Gastrocnemius medialis (tissue), 4 donors: ENCODE measurements at regions not wholly inside any gene's neighbourhood (a gene's known extent, or its start where the extent isn't known, plus 50 kb on each side); places are given as distances from the start of the nearest gene placed in this dataset.

Experiments
- ATAC-seq, 2 donors: fragments of 150-250 bp; one replicate each; pipeline ENCODE4 v1.9.1; 2016
- DNase-seq, 2 donors: peaks; one replicate each; pipeline ENCODE4 v3.0.0-alpha.2; 2019
- H3K27ac ChIP-seq, 4 donors: fragments of 200-600 bp; sonication (generic); 1 replicate in 1 of 4; 2 replicates in 3 of 4; pipeline ENCODE4 v1.5.1; 2016 to 2018; ENCODE audit warnings: mild to moderate bottlenecking in 2 of 4, moderate library complexity in 1 of 4
- H3K27me3 ChIP-seq, 3 donors: fragments of 200-600 bp; sonication (generic) in 2 of 3; 1 replicate in 1 of 3; 2 replicates in 2 of 3; pipeline versions ENCODE4 v1.5.1 to v1.6.0; 2016 to 2019; ENCODE audit warnings: mild to moderate bottlenecking in 1 of 3, moderate library complexity in 1 of 3
- H3K36me3 ChIP-seq, 2 donors: fragments of 200-600 bp; sonication (generic) in 1 of 2; one replicate each; pipeline ENCODE4 v1.5.1; 2017 to 2018
- H3K4me1 ChIP-seq, 2 donors: fragments of 200-600 bp; sonication (generic) in 1 of 2; one replicate each; pipeline ENCODE4 v1.5.1; 2016 to 2017; ENCODE audit warnings: mild to moderate bottlenecking in 2 of 2
- H3K4me3 ChIP-seq, 4 donors: fragments of 200-600 bp; sonication (generic) in 3 of 4; 1 replicate in 1 of 4; 2 replicates in 3 of 4; pipeline ENCODE4 v1.5.1; 2016 to 2019; ENCODE audit warnings: mild to moderate bottlenecking in 2 of 4
- H3K9me3 ChIP-seq, 3 donors: fragments of 200-600 bp; sonication (generic) in 2 of 3; 1 replicate in 1 of 3; 2 replicates in 2 of 3; pipeline ENCODE4 v1.5.1; 2016 to 2019
- POLR2A ChIP-seq, 2 donors: fragments of 450-650 bp; IDR thresholded peaks; one replicate each; pipeline ENCODE4 v1.6.1; 2017; ENCODE audit warnings: antibody characterized with exemption in 2 of 2, mild to moderate bottlenecking in 2 of 2, moderate library complexity in 2 of 2
- in situ Hi-C, 4 donors: fragments of 200-750 bp; cut with MboI; loops; one replicate each; pipeline versions ENCODE4 v1.15.0 to v1.8.0; 2017; ENCODE audit warnings: low sequenced_read_pairs in 4 of 4
- intact Hi-C: fragments of 100-400 bp; cut with DNase I; formaldehyde crosslinking; loops from one replicate; pipeline ENCODE4 v1.15.1; 2023; ENCODE audit warnings: low total_unique reads
- TF ChIP-seq, protein P1 (sequence below), 5 experiments: fragments of 450-650 bp in 3 of 5; fragments of 200-600 bp in 2 of 5; sonication (generic) in 2 of 5; IDR thresholded peaks in 4 of 5; conservative IDR thresholded peaks in 1 of 5; 1 replicate in 4 of 5; 2 replicates in 1 of 5; pipeline ENCODE4 v1.5.1; 2016 to 2019; ENCODE audit warnings: antibody characterized with exemption in 5 of 5, mild to moderate bottlenecking in 3 of 5, moderate library complexity in 3 of 5

GRCh38 chr7:114345494-114345893 lies 69.1 kb upstream of the FOXP2 start:
- Histone ChIP-seq H3K4me1 (no peaks in the 10 kb centered on the region), H3K27ac (no peak overlapping the region), H3K27me3 (no peaks in the 10 kb centered on the region), H3K9me3 (no peaks in the 10 kb centered on the region), H3K36me3 (no peaks in the 10 kb centered on the region), H3K4me3 (no peak overlapping the region)
- in situ Hi-C loops (no loop called here), intact Hi-C loops (no loop called here)
- no peak for ATAC-seq
- TF ChIP-seq, protein P1, sequence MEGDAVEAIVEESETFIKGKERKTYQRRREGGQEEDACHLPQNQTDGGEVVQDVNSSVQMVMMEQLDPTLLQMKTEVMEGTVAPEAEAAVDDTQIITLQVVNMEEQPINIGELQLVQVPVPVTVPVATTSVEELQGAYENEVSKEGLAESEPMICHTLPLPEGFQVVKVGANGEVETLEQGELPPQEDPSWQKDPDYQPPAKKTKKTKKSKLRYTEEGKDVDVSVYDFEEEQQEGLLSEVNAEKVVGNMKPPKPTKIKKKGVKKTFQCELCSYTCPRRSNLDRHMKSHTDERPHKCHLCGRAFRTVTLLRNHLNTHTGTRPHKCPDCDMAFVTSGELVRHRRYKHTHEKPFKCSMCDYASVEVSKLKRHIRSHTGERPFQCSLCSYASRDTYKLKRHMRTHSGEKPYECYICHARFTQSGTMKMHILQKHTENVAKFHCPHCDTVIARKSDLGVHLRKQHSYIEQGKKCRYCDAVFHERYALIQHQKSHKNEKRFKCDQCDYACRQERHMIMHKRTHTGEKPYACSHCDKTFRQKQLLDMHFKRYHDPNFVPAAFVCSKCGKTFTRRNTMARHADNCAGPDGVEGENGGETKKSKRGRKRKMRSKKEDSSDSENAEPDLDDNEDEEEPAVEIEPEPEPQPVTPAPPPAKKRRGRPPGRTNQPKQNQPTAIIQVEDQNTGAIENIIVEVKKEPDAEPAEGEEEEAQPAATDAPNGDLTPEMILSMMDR (IDR thresholded peaks at IDR 0.05 in 4 of 5, conservative IDR thresholded peaks at IDR 0.05 in 1 of 5): no peak
- no peak for TF ChIP-seq POLR2A (IDR thresholded peaks at IDR 0.05)
- DNase-seq: no peak

GRCh38 chr7:114343949-114344708 lies 70.5 kb upstream of the FOXP2 start:
- intact Hi-C loops (no loop called here), in situ Hi-C loops (no loop called here)
- TF ChIP-seq, protein P1 (IDR thresholded peaks at IDR 0.05 in 4 of 5, conservative IDR thresholded peaks at IDR 0.05 in 1 of 5): no peak
- TF ChIP-seq POLR2A (IDR thresholded peaks at IDR 0.05): no peak
- H3K9me3 ChIP-seq: no peaks in the 10 kb centered on the region
- no peaks in the 10 kb centered on the region for H3K4me1 ChIP-seq
- H3K36me3 ChIP-seq: no peaks in the 10 kb centered on the region
- DNase-seq (no peak), ATAC-seq (no peak)
- H3K27ac ChIP-seq: no peak overlapping the region
- no peaks in the 10 kb centered on the region for H3K27me3 ChIP-seq
- H3K4me3 ChIP-seq: no peak overlapping the region

GRCh38 chr7:114342431-114343179 lies 72.0 kb upstream of the FOXP2 start:
- no peak for ATAC-seq
- no peak for TF ChIP-seq POLR2A (IDR thresholded peaks at IDR 0.05)
- TF ChIP-seq, protein P1 (IDR thresholded peaks at IDR 0.05 in 4 of 5, conservative IDR thresholded peaks at IDR 0.05 in 1 of 5): no peak
- intact Hi-C loops (no loop called here), in situ Hi-C loops (no loop called here)
- Histone ChIP-seq H3K4me3 (no peak overlapping the region), H3K9me3 (no peaks in the 10 kb centered on the region), H3K27me3 (no peaks in the 10 kb centered on the region), H3K27ac (no peak overlapping the region), H3K4me1 (no peaks in the 10 kb centered on the region), H3K36me3 (no peaks in the 10 kb centered on the region)
- no peak for DNase-seq

GRCh38 chr7:114341648-114342047 lies 73.0 kb upstream of the FOXP2 start:
- Histone ChIP-seq H3K4me1 (no peaks in the 10 kb centered on the region), H3K4me3 (no peak overlapping the region), H3K27me3 (no peaks in the 10 kb centered on the region), H3K9me3 (no peaks in the 10 kb centered on the region), H3K27ac (no peak overlapping the region), H3K36me3 (no peaks in the 10 kb centered on the region)
- no peak for TF ChIP-seq POLR2A (IDR thresholded peaks at IDR 0.05)
- TF ChIP-seq, protein P1 (IDR thresholded peaks at IDR 0.05 in 4 of 5, conservative IDR thresholded peaks at IDR 0.05 in 1 of 5): no peak
- in situ Hi-C loops (no loop called here), intact Hi-C loops (no loop called here)
- DNase-seq: no peak
- ATAC-seq: no peak
